Medulla oblongata (tissue), 1 donor: ENCODE measurements at regions not wholly inside any gene's neighbourhood (a gene's known extent, or its start where the extent isn't known, plus 50 kb on each side); places are given as distances from the start of the nearest gene placed in this dataset.
"Not testable (repeated sequence)": the region's sequence is repeated elsewhere in the genome, so short reads cannot be mapped to it uniquely, and the experiment has no call there.

Source experiments
- DNase-seq: peaks from one replicate; pipeline ENCODE4 v3.0.0-alpha.2; 2015; ENCODE audit errors: extremely low spot score

DNA sequence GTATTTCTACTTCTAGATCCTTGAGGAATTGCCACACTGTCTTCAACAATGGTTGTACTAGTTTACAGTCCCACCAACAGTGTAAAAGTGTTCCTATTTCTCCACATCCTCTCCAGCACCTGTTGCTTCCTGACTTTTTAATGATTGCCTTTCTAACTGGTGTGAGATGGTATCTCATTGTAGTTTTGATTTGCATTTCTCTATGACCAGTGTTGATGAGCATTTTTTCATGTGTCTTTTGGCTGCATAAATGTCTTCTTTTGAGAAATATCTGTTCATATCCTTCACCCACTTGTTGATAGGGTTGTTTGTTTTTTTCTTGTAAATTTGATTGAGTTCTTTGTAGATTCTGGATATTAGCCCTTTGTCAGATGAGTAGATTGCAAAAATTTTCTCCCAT, 1447.0 kb downstream of the ZPLD1 start:
- not testable (repeated sequence) for DNase-seq

DNA sequence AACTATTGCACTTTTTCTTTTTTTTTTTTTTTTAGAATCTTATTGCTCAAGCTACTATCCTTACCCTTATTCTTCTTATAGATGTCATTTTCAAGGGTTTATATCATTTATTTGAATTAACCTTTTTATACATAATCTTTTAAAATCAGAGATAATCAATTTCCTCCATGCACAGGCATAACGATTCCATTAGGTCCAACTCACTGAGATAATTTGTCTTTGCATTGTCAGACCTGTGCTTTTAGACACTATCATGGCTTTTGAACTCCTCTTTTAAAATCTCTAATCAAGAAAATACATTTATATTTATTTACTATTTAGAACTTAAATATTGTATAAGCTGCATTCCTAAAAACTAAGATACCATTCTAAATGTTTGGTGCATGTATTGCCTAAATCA, 1454.9 kb downstream of the ZPLD1 start:
- no peak for DNase-seq

DNA sequence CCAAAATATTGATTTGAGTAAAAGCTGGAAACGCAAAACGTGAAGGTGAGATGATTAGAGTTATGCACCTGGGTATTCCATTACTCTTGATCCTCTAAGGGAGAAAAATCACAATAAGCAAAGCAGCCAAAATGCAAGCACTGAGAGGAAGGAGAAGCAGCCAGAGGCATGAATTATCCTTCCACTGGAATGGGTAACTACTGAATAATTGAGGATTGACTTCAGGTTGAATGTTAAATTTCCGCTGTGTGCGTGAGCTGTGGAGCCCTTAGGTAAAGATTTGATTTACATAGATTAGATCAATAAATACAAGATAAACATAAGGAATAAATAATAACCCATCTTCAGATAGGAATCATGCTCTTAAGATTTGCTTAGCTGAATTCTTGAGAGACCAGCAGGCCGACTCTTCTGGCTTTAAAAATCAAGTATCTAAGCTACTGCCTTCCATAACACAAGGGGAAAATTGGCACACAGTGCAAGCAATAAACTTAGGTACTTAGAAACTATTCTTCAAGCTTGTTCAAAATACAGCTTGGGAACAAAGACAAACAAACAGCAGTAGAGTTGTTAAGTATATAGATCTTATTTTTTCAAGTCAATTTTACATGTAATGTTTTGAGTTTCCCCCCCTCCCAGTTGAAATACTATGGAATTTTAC, 1459.5 kb downstream of the ZPLD1 start:
- no peak for DNase-seq

- DNase-seq: no peak
Measured at GRCh38 chr3:103899328-103899727, 1464.5 kb downstream of the ZPLD1 start.

DNA sequence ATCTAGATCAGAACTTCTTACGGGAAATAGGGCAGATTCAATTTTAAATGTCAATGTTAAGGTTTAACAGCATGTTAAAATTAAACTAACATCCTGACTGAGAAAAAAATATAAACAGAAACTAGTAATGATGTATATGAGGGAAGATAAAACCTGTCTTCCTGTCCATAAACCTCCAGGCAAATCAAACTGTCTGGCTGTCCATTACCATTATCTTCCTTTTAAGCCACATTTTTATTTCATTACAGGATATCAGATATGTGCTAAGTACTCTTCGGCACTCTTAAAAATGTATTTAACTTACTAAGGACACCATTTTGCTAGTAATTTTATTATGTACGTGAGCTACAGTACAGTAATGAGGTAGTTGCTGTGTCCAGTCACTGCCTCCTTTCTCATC, 1461.7 kb upstream of the ALCAM start:
- DNase-seq: no peak

DNA sequence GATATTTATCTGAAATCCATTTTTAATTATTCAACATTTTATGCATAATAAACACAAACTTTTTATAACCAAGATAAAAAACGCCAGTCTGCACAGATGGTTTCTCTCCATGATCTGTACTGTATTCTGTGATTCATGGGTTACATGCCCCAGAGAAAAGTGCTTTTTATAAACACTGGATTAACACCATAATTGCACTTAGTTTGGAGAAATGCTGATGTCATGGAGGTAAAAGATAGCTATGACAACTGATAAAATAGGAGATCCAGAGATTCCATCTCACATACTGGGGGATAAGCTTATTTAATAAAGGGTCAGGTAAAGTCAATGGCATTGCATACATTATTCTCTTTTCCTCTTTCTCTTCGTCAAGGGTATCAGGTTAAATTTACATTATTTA, 1460.4 kb upstream of the ALCAM start:
- no peak for DNase-seq

- no peak for DNase-seq
Measured at GRCh38 chr3:103906808-103907207, 1459.9 kb upstream of the ALCAM start.

- DNase-seq: no peak
Measured at GRCh38 chr3:103907567-103907966, 1459.1 kb upstream of the ALCAM start.

- DNase-seq: no peak
Measured at GRCh38 chr3:103909395-103909794, 1457.3 kb upstream of the ALCAM start.

- no peak for DNase-seq
Measured at GRCh38 chr3:103918336-103918735, 1448.4 kb upstream of the ALCAM start.

- DNase-seq: no peak
Measured at GRCh38 chr3:103919327-103919726, 1447.4 kb upstream of the ALCAM start.

DNA sequence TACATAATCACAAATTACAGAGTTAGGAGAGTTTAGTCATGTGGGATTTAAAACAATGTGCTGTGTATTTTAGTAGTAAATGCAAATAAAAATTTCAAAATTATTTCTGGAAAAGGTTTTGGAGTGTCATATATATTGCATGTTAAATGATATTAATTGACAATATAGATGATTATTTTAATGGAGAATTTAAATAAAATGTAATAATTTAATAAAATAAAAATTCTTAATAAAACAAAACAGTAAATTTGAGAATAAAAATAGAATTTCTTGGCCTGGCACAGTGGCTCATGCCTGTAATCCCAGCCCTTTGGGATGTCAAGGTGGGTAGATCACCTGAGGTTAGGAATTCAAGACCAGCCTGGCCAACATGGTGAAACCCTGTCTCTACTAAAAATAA, 1442.8 kb upstream of the ALCAM start:
- no peak for DNase-seq

- DNase-seq: no peak
Measured at GRCh38 chr3:103924544-103924943, 1442.2 kb upstream of the ALCAM start.

DNA sequence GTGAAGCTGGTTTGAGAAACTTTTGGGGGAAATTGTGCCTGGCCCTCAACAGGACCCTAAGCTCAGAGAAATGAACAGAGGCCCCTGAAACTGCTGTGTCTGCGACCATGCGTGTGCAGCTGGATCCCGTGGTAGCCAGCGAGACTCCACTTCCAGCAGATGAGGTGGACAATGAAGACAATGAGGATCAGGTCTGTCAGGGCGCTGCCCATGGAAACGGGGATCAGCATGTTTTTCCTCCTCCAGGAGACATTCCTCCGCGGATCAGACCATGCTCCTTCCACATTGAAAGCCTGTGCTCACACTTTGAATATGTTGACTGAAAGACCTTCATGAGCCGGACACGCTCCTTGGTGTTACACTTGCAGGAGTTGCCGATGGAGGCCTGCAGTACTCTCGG, 1439.8 kb upstream of the ALCAM start:
- DNase-seq: no peak

DNA sequence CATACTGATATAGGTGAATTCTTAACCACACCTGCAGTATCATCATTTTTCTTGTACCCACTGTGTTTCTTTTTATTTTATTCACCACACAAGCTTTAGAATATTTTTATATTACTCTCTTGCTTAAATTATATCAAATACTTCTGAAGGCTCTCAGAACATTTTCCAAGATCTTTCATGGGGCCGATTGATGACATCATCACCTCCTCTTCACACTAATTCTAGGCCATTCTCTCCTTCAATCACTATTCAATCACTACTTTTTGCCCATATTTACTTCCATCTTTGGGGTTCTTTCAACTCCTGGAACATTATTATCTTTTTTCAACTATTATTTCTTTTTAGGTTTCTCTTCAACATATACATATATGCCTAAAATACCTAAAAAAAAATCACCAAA, 1438.8 kb upstream of the ALCAM start:
- DNase-seq: no peak

GRCh38 chr3:103937094-103937493, 1429.6 kb upstream of the ALCAM start:
- no peak for DNase-seq

- no peak for DNase-seq
Measured at GRCh38 chr3:103947062-103947461, 1419.6 kb upstream of the ALCAM start.

GRCh38 chr3:103949693-103950092, 1417.0 kb upstream of the ALCAM start:
- DNase-seq: no peak

DNA sequence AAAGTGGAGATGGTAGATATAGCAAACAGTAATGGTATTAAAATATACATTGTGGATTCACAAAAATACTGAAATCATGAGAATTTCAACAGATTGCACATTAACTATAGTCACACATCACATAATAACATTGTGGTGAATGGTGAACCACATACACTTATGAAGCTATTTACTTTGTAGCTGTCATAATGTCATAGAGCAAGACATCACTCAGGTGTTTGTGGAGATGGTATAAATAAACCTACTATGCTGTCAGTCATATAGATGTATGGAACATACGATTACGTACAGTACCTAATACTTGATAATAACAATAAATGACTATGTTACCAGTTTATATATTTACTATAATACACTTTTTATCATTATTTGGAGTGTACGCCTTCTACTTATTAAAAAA, 1416.0 kb upstream of the ALCAM start:
- no peak for DNase-seq

DNA sequence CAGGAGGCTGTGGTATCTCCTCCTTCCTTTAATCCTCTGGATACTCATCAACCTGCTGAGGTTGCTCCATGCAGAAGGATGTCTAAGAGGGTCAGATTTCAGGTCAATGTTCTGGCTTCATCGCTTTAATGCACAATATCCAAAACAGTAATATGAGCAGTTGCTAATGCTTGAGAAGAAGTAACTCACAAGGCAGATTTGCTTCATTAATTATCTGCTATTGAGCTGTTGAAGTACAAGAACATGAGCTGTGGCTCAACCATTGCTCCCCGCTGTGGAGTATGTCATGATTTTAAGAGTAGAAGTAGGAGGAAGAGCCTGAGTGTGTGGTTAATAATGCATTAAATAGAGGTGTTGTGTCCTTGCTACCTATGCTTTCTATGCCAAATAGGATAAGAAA, 1412.9 kb upstream of the ALCAM start:
- DNase-seq: no peak

GRCh38 chr3:103960819-103961218, 1405.9 kb upstream of the ALCAM start:
- DNase-seq: no peak

GRCh38 chr3:103963599-103963998, 1403.1 kb upstream of the ALCAM start:
- DNase-seq: no peak

GRCh38 chr3:103965764-103966163, 1400.9 kb upstream of the ALCAM start:
- DNase-seq: no peak

DNA sequence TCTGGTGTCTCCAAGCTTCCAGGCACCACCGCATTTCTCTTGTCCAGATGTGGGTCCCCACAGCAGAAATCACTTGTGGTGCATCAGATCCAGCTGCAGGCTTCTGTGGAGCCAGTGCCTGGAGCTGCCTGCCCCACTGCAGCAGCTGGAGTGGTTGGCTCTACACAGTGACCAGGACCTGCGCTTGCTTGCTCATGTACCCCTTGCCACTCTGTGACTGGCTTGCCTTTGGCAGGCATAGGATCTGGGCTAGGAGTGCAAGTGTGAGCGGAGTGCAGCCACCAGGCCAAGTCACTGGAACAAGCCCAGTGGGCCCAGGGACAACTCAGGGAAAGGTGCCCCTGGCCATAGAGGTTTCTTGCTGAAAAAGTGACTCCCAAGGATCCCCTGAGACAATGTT, 1400.0 kb upstream of the ALCAM start:
- no peak for DNase-seq
